GM10248 (cell line): ENCODE measurements at regions not wholly inside any gene's neighbourhood (a gene's known extent, or its start where the extent isn't known, plus 50 kb on each side); places are given as distances from the start of the nearest gene placed in this dataset.
"Not testable (repeated sequence)": the region's sequence is repeated elsewhere in the genome, so short reads cannot be mapped to it uniquely, and the experiment has no call there.

ENCODE experiments used
- CTCF ChIA-PET: fragments of 300-600 bp; sonication (Branson Sonifier 250); formaldehyde crosslinking; extraction: SDS; loops from one replicate; lab custom pipeline; 2021; ENCODE audit warnings: antibody characterized with exemption; lab: Yijun Ruan, JAX
- POLR2A ChIA-PET: fragments of 350-650 bp; sonication (Branson Sonifier 250); formaldehyde crosslinking; extraction: SDS; loops from one replicate; lab custom pipeline; 2020; ENCODE audit warnings: antibody characterized with exemption; lab: Yijun Ruan, JAX
- DNase-seq: peaks from one replicate; pipeline ENCODE4 v3.0.0; 2012; ENCODE audit errors: extremely low spot score
- TF ChIP-seq, protein P1 (sequence below): IDR thresholded peaks from 2 replicates; pipeline ENCODE4 v1.5.1; 2012; ENCODE audit warnings: mild to moderate bottlenecking, low read depth; ENCODE audit errors: extremely low read depth, missing control alignments, control extremely low read depth

DNA sequence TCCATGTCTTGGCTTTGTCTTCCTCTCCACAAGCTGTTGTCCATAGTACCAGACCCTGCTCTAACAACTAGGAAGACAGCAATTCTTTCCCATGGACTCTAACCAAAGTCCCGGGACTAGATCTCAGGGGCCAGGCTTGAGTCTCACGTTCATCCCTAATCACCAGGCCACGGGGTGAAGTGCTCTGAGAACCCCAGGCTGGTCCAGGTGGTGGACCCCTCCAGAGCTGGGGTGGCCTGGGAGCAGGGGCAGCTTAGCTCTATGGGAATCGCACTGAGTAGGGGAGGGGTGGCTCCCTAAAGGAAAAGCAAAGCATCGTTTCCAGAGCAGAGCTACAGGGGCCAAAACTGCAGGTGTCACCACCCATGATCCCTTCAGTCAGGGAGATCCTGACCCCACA, 150.9 kb downstream of the TPRA1 start:
- ChIA-PET CTCF (interaction anchor here (0.7 to 2.0 kb wide), 3 partner anchors 10 to 16 kb away, joined by 3 to 6 read pairs (median 5); no protein-coding TSS in a partner anchor), POLR2A (interaction anchor here (0.7 kb wide), 1 partner anchor 14 kb away, joined by 3 read pairs; no protein-coding TSS in a partner anchor)
- no peak for DNase-seq

GRCh38 chr3:127438951-127439350, 151.1 kb upstream of the PRR20G start:
- no peak for DNase-seq
- ChIA-PET POLR2A (interaction anchor here (0.7 kb wide), 1 partner anchor 13 kb away, joined by 3 read pairs; no protein-coding TSS in a partner anchor), CTCF (interaction anchor here (2.0 kb wide), 1 partner anchor 17 kb away, joined by 5 read pairs; no protein-coding TSS in a partner anchor)
- TF ChIP-seq, protein P1, sequence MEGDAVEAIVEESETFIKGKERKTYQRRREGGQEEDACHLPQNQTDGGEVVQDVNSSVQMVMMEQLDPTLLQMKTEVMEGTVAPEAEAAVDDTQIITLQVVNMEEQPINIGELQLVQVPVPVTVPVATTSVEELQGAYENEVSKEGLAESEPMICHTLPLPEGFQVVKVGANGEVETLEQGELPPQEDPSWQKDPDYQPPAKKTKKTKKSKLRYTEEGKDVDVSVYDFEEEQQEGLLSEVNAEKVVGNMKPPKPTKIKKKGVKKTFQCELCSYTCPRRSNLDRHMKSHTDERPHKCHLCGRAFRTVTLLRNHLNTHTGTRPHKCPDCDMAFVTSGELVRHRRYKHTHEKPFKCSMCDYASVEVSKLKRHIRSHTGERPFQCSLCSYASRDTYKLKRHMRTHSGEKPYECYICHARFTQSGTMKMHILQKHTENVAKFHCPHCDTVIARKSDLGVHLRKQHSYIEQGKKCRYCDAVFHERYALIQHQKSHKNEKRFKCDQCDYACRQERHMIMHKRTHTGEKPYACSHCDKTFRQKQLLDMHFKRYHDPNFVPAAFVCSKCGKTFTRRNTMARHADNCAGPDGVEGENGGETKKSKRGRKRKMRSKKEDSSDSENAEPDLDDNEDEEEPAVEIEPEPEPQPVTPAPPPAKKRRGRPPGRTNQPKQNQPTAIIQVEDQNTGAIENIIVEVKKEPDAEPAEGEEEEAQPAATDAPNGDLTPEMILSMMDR = no peak

More for the DNA sequence above, 150.9 kb downstream of the TPRA1 start:
- TF ChIP-seq, protein P1 = no peak

DNA sequence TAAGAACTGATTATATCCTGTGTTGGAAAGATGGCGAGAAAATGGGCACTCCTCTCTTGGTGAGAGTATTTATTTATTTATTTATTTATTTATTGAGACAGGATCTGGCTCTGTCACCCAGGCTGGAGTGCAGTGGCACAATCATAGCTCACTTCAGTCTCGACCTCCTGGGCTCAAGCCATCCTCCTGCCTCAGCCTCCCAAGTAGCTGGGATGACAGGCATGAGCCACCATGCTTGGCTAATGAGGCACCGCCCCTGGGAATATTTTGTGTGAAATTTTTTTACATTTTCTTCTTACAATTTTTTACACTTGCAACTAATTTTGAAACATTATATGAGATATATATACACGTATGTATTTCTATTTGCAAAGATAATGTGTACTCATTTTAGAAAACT, 150.5 kb upstream of the PRR20G start:
- CTCF ChIA-PET = interaction anchor here (1.9 to 2.0 kb wide), 2 partner anchors 12 to 17 kb away, joined by 4 to 5 read pairs; no protein-coding TSS in a partner anchor

GRCh38 chr3:127435299-127435698, 147.5 kb upstream of the PRR20G start:
- CTCF ChIA-PET, POLR2A ChIA-PET, DNase-seq: not testable (repeated sequence)

More for the DNA sequence above, 150.5 kb upstream of the PRR20G start:
- no peak for DNase-seq
- TF ChIP-seq, protein P1 = no peak
- POLR2A ChIA-PET = no interaction called here

DNA sequence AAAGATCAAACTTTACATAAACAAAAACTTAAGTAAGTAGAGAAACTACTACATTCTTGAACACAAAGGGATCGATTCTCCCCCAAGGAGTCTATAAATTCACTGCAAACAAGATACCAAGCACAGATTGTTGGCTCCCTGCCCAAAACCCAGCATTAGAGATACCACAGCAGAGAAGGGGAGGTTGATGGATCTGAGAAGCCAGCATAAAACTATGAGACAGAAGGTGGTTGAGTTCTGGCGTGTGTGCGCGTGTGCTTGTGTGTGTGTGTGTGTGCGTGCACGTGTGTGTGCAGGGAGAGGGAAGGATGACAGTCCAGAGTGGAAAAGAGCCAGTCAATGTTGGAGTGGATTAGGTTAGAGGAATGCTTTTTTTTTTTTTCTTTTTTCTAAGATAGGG, 143.2 kb upstream of the PRR20G start:
- TF ChIP-seq, protein P1 = no peak
- no peak for DNase-seq
- ChIA-PET POLR2A (no interaction called here), CTCF (no interaction called here)

- POLR2A ChIA-PET = no interaction called here
- TF ChIP-seq, protein P1 = no peak
- CTCF ChIA-PET = interaction anchor here (0.8 to 1.5 kb wide), 2 partner anchors 14 to 24 kb away, joined by 4 read pairs; no protein-coding TSS in a partner anchor
- DNase-seq = no peak
Observed at GRCh38 chr3:127428344-127428997, 140.6 kb upstream of the PRR20G start.

DNA sequence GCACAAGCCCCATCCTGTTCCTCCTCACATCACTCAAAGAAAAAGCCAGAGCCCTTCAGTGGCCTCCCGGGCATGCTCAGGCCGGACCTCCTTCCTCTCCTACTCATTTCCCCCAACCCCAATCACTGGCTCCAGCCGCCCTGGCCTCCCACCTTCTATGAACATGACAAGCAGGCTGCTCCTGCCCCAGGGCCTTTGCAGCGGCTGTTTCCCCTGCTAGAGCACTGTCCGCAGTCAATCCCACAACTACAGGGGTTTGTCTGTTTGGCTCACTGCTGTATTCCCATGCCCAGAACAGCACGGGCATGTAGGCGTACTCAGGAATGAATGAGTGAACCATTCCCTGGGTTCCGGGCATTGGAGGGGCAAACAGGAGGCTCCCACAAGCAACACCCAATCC, 139.8 kb upstream of the PRR20G start:
- no peak for DNase-seq
- POLR2A ChIA-PET = no interaction called here
- CTCF ChIA-PET = no interaction called here
- TF ChIP-seq, protein P1 = no peak
